HG02973 (cell line): ENCODE measurements at regions not wholly inside any gene's neighbourhood (a gene's known extent, or its start where the extent isn't known, plus 50 kb on each side); places are given as distances from the start of the nearest gene placed in this dataset.

Experiments
- ATAC-seq: cut with Tn5 transposase; IDR thresholded peaks from one replicate; pipeline ENCODE4 v1.9.1; 2021; ENCODE audit warnings: moderate library complexity; ENCODE audit not compliant: unreplicated experiment

GRCh38 chr20:39222101-39222500, 260.0 kb downstream of the DHX35 start:
- ATAC-seq = no peak

GRCh38 chr20:39216195-39216594, 254.1 kb downstream of the DHX35 start:
- no peak for ATAC-seq

DNA sequence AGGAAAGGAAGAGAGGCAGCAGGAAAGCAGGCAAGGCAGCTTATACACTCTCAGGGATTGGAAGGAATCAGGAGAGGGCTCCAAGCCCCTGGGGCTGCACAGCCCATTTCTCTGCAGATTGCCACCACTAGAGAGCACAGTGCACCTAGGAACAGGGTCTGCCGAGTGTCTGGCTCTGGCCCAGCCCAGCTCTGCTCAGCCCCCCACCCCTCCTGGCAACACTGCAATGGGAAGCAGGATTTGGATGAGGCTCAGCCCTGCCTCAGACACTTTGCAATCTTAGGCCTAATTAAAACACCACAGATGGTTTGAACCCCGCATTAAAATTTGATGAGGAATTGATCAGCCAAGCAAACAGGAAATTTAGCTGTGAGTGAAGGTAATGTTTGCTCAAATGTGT, 252.7 kb downstream of the DHX35 start:
- ATAC-seq = no peak

GRCh38 chr20:39213476-39214145, 251.5 kb downstream of the DHX35 start:
- ATAC-seq = no peak

DNA sequence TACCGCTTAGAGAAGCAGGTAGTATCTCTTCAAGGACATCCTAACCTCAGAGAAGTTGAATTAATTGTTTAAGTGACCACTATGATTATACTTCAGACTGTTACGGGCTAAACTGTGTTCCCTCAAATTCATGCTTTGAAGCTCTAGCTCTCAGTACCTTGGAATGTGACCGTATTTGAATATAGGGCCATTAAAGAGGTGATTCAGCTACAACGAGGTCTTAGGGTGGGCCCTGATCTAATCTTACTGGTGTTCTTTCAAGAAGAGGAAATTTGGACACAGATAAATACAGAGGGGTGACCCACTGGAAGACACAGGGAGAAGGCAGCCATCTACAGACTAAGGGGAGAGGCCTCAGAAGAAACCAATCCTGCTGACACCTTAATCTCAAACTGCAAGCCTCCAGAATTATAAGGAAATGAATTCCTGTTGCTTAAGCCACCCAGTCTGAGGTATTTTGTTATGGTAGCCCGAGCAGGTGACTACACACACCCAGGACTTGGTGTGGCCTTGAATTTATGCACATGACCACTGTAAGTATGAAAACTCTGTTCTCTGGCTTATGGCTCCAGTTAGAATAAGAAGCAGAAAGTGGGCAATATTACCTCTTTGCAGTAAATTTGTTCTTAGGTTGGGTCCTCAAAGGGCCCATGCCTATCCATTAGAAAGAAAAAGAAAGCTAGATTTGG, 249.1 kb downstream of the DHX35 start:
- ATAC-seq = no peak

GRCh38 chr20:39210341-39211036, 248.3 kb downstream of the DHX35 start:
- ATAC-seq = no peak

- ATAC-seq = no peak
Observed at GRCh38 chr20:39206899-39207564, 244.9 kb downstream of the DHX35 start.

DNA sequence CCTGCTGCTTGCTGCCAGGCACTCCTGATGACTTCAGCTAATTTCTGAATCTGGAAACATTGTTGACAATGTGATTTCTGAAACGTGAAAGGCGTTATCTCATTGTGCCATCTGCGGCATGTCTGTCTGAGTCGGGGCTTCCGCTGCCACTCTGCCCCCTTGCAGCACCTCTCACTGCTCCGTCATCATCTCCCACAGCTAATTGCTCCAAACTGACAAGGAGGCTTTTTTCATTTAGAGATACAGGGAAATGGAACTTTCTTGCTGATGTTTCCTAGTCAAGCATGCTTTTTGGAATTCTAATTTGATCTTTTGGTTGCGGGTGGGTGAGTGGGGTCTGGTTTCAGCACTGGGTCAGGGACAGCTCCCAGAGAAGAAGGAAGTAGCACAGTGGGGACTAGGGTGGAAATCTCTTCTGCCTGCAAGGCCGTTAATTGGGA, 233.5 kb downstream of the DHX35 start:
- ATAC-seq = no peak

GRCh38 chr20:39190666-39191570, 228.8 kb downstream of the DHX35 start:
- ATAC-seq = no peak

- no peak for ATAC-seq
Observed at GRCh38 chr20:39188266-39188765, 226.2 kb downstream of the DHX35 start.

GRCh38 chr20:39181490-39181889, 219.3 kb downstream of the DHX35 start:
- ATAC-seq = no peak

DNA sequence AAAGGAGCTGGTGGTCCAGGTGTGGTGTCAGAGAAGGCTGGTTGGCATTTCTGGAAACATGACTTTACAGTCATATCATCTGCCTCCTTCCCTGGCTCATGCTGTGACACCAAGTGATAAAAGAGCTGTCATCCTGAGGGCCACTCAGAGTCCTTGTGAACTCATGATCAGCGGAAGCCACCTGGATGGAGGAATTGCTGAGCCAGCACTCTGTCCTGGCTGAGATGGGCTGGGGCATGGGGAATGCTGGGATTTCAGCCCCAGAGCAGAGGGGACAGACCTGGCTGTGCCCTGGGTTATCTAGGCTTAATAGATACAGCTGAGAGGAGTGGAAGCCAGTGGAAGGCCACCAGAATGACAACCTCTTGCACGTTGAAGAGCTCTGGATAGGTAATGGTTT, 214.3 kb downstream of the DHX35 start:
- no peak for ATAC-seq

DNA sequence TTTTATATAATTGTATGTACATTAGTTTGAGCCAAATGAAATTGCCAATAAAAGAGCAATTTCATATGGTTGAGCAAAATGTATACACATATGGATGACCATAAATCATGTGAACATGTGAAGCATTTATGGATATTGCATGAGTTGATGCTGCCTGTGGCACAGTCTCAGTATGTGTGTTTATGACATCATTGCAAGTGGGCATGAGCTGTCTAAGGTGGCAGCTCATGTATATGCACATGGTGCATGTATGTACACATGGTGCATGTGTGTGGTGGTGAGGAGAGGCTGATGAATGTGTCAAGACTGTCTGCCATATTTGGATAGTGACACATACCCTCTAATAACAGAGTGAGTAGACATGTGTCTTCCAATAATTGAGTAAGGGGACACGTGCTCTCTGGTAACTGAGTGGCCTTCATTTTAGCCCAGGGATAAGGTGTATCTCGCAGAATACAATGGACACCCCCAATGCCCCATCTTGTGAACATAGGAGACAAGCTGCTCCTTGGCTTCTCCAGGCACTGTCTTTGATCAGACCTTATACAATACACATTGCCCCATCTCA, 208.8 kb downstream of the DHX35 start:
- ATAC-seq = no peak

DNA sequence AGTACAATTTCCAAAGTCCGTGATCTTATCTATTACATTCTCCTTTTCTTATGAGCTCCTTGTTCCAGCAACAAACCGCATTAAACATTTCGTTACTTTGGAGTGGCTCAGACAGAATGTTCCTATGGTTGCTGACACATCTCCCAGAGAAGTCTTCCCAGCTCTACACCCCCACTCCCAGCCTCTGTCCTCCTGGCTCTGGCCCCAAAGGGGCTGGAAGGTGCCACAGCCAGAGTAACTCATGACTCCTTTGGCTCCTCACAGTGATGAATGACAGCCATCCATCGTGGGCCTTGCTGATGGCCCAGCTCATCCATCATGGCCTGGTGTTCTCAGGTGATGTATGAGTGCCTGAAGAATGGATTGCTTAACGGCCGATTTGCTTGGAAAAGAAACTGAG, 203.0 kb downstream of the DHX35 start:
- ATAC-seq = no peak

- no peak for ATAC-seq
Observed at GRCh38 chr20:39164642-39165041, 202.5 kb downstream of the DHX35 start.

GRCh38 chr20:39163993-39164392, 201.8 kb downstream of the DHX35 start:
- ATAC-seq = no peak

DNA sequence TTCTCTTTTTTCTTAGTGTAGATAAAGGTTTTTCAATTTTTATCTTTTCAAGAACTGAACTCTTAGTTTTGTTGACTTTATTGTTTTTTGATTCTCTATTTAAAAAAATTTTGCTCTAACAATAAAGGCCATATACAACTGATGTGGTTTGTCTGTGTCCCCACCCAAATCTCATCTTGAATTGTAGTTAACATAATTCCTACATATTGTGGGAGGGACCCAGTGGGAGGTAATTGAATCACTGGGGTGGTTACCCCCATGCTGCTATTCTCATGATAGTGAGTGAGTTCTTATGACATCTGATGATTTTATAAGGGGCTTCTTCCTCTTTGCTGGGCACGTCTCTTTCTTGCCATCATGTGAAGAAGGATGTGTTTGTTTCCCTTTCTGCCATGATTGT, 199.8 kb downstream of the DHX35 start:
- ATAC-seq = no peak

GRCh38 chr20:39155971-39156370, 193.8 kb downstream of the DHX35 start:
- no peak for ATAC-seq

GRCh38 chr20:39152742-39153141, 190.6 kb downstream of the DHX35 start:
- no peak for ATAC-seq

DNA sequence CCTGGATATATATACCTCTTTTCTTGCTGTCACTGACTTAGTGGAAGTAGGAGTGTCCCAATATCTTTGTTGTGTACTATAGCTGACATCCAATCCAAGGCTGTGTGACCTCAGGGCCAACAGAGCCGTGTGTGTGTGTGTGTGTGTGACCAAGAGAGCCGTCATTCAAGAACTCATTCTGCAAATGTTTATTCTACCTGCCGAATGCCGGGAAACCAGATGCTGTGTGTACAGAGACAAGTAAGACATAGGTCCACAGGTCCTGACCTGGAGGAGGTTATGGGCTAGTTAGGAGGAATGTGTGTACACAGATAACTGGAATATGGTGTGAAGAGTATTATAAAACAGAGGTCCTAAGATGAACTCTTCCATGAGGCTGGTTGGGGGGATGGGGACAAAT, 190.0 kb downstream of the DHX35 start:
- ATAC-seq = no peak
